OCI-LY3 (cell line): ENCODE measurements at regions not wholly inside any gene's neighbourhood (a gene's known extent, or its start where the extent isn't known, plus 50 kb on each side); places are given as distances from the start of the nearest gene placed in this dataset.

Source experiments
- CTCF ChIP-seq: fragments of 200-600, 300-600 bp; sonication (generic); IDR thresholded peaks from 2 replicates; pipeline ENCODE4 v1.5.1; 2014; ENCODE audit warnings: antibody characterized with exemption, low read length, low read depth
- EZH2phosphoT487 ChIP-seq: fragments of 200-600 bp; shearing (Covaris generic); IDR thresholded peaks from 2 replicates; pipeline ENCODE4 v1.6.1; 2018; ENCODE audit warnings: antibody characterized with exemption, mixed run types, low read depth

- TF ChIP-seq CTCF (no peak), EZH2phosphoT487 (no peak)
Observed at GRCh38 chr10:78398382-78398781, 364.7 kb downstream of the RPS24 start.
